IMR-90 (cell line): ENCODE measurements at regions not wholly inside any gene's neighbourhood (a gene's known extent, or its start where the extent isn't known, plus 50 kb on each side); places are given as distances from the start of the nearest gene placed in this dataset.

Experiments
- ATAC-seq: fragments of 200-7000 bp; cut with Tn5 transposase; 2 replicates; pipeline ENCODE4 v1.9.1; 2020; ENCODE audit warnings: low read depth, mild to moderate bottlenecking, moderate library complexity
- BruUV-seq: library from RNA; stranded (reverse); fragments of 400-500 nt; replicated peaks from 2 replicates; lab custom pipeline; 2021; lab: Mats Ljungman, UMichigan
- CTCF ChIA-PET: fragments of 300-600 bp; formaldehyde crosslinking; extraction: SDS; loops from one replicate; lab custom pipeline; 2021; ENCODE audit warnings: antibody characterized with exemption; lab: Yijun Ruan, JAX
- POLR2A ChIA-PET: fragments of 300-600 bp; sonication (Branson Sonifier 250); formaldehyde crosslinking; loops from one replicate; lab custom pipeline; 2022; ENCODE audit warnings: antibody characterized with exemption; ENCODE audit not compliant: unreplicated experiment; lab: Charles Lee
- DNase-seq: peaks from one replicate; pipeline ENCODE4 v3.0.0; 2013
- H2AFZ ChIP-seq: replicated peaks from 2 replicates; pipeline ENCODE3; 2013; ENCODE audit warnings: low read length, mild to moderate bottlenecking; ENCODE audit not compliant: poor library complexity
- H2AK5ac ChIP-seq: 2 replicates; pipeline ENCODE4 v1.6.1; 2013; ENCODE audit warnings: low read depth, low read length, inconsistent platforms
- H2AK9ac ChIP-seq: replicated peaks from 2 replicates; pipeline ENCODE3; 2013; ENCODE audit warnings: mild to moderate bottlenecking, low read depth, low read length, moderate library complexity; ENCODE audit not compliant: poor library complexity
- H2BK120ac ChIP-seq: 2 replicates; pipeline ENCODE4 v1.6.1; 2013; ENCODE audit warnings: low read depth, low read length, inconsistent platforms
- H2BK15ac ChIP-seq: 3 replicates; pipeline ENCODE4 v1.6.1; 2013; ENCODE audit warnings: low read depth, low read length, inconsistent platforms
- H2BK20ac ChIP-seq: 2 replicates; pipeline ENCODE4 v1.6.1; 2013; ENCODE audit warnings: low read depth, mild to moderate bottlenecking, inconsistent platforms, low read length, moderate library complexity
- H2BK5ac ChIP-seq: 2 replicates; pipeline ENCODE4 v1.6.1; 2013; ENCODE audit warnings: mild to moderate bottlenecking, low read depth, low read length, inconsistent platforms; ENCODE audit not compliant: poor library complexity, severe bottlenecking
- H3K14ac ChIP-seq: replicated peaks from 2 replicates; pipeline ENCODE4 v1.6.1; 2013; ENCODE audit warnings: low read depth, low read length, inconsistent platforms
- H3K18ac ChIP-seq: 2 replicates; pipeline ENCODE4 v1.6.1; 2013; ENCODE audit warnings: low read depth, low read length, control low read depth
- H3K23ac ChIP-seq: 2 replicates; pipeline ENCODE4 v1.6.1; 2013; ENCODE audit warnings: low read depth, low read length, inconsistent platforms
- H3K27ac ChIP-seq: 2 replicates; pipeline ENCODE4 v1.5.1; 2013; ENCODE audit warnings: mild to moderate bottlenecking, control low read depth, low read length; ENCODE audit not compliant: insufficient read depth
- H3K27me3 ChIP-seq: 2 replicates; pipeline ENCODE4 v1.6.1; 2013; ENCODE audit warnings: low read length; ENCODE audit not compliant: control insufficient read depth, insufficient read depth
- H3K36me3 ChIP-seq: 2 replicates; pipeline ENCODE4 v1.6.1; 2013; ENCODE audit warnings: low read length, mixed read lengths; ENCODE audit not compliant: control insufficient read depth, insufficient read depth
- H3K4ac ChIP-seq: 2 replicates; pipeline ENCODE4 v1.6.1; 2013; ENCODE audit warnings: low read depth, low read length, inconsistent platforms
- H3K4me1 ChIP-seq: 2 replicates; pipeline ENCODE4 v1.6.1; 2013; ENCODE audit warnings: low read length, mixed read lengths; ENCODE audit not compliant: control insufficient read depth, insufficient read depth
- H3K4me2 ChIP-seq: 2 replicates; pipeline ENCODE4 v1.6.1; 2013; ENCODE audit warnings: low read depth, mild to moderate bottlenecking, control low read depth, low read length, moderate library complexity
- H3K4me3 ChIP-seq: 2 replicates; pipeline ENCODE4 v1.5.1; 2013; ENCODE audit warnings: low read depth, mild to moderate bottlenecking, control low read depth, low read length, moderate library complexity; ENCODE audit not compliant: insufficient read depth
- H3K56ac ChIP-seq: 2 replicates; pipeline ENCODE4 v1.6.1; 2013; ENCODE audit warnings: low read length, inconsistent platforms; ENCODE audit not compliant: insufficient read depth; ENCODE audit errors: extremely low read depth
- H3K79me1 ChIP-seq, 2 experiments: 2 replicates each; pipeline ENCODE4 v1.6.1; 2013; ENCODE audit warnings: low read length in 2 of 2, inconsistent platforms in 1 of 2, low read depth in 1 of 2
- H3K9ac ChIP-seq: 2 replicates; pipeline ENCODE4 v1.6.1; 2013; ENCODE audit warnings: low read depth, low read length, control low read depth
- H3K9me1 ChIP-seq: 2 replicates; pipeline ENCODE4 v1.6.1; 2013; ENCODE audit warnings: low read length, inconsistent platforms; ENCODE audit not compliant: insufficient read depth
- H3K9me3 ChIP-seq: 2 replicates; pipeline ENCODE4 v1.6.1; 2013; ENCODE audit warnings: low read length; ENCODE audit not compliant: control insufficient read depth, insufficient read depth
- H4K20me1 ChIP-seq: 2 replicates; pipeline ENCODE4 v1.6.1; 2013; ENCODE audit warnings: low read length, inconsistent platforms; ENCODE audit not compliant: insufficient read depth
- H4K5ac ChIP-seq: 2 replicates; pipeline ENCODE4 v1.6.1; 2013; ENCODE audit warnings: mild to moderate bottlenecking, low read depth, low read length, control low read depth
- H4K8ac ChIP-seq, 2 experiments: 2 replicates each; pipeline ENCODE4 v1.6.1; 2013; ENCODE audit warnings: low read depth in 2 of 2, low read length in 2 of 2, control low read depth in 1 of 2, inconsistent platforms in 1 of 2
- H4K91ac ChIP-seq: 2 replicates; pipeline ENCODE4 v1.6.1; 2013; ENCODE audit warnings: low read depth, low read length, inconsistent platforms; ENCODE audit not compliant: insufficient read depth
- NFE2L2 ChIP-seq: fragments of 150-350 bp; IDR thresholded peaks from 2 replicates; pipeline ENCODE4 v1.6.1; 2016; ENCODE audit warnings: low read depth, mild to moderate bottlenecking, low read length
- POLR2A ChIP-seq: IDR thresholded peaks from 2 replicates; pipeline ENCODE4 v1.6.1; 2012; ENCODE audit warnings: mild to moderate bottlenecking, low read depth, low read length
- RAD21 ChIP-seq: IDR thresholded peaks from 2 replicates; pipeline ENCODE4 v1.6.1; 2012; ENCODE audit warnings: low read length, improper control_type of control experiment
- RCOR1 ChIP-seq: IDR thresholded peaks from 2 replicates; pipeline ENCODE4 v1.6.1; 2012; ENCODE audit warnings: mild to moderate bottlenecking, low read length, improper control_type of control experiment; ENCODE audit not compliant: insufficient replicate concordance
- SMC3 ChIP-seq: fragments of 150-350 bp; IDR thresholded peaks from 2 replicates; pipeline ENCODE4 v1.6.1; 2016; ENCODE audit warnings: low read depth, mild to moderate bottlenecking, antibody characterized with exemption, low read length, moderate library complexity
- WGBS, 2 experiments: methylation state at CpG; one replicate each; pipeline versions ENCODE4 v1.1.5 to v1.1.7; 2013; ENCODE audit warnings: missing lambda C conversion rate in 2 of 2; ENCODE audit not compliant: insufficient read length in 1 of 2; ENCODE audit errors: extremely low coverage in 2 of 2; 5-methylcytosine and 5-hydroxymethylcytosine counted together
- dilution Hi-C: fragments of 300-500 bp; cut with HindIII; formaldehyde crosslinking; loops from one replicate; pipeline ENCODE4 v1.14.3; 2018; ENCODE audit warnings: low sequenced_read_pairs; ENCODE audit not compliant: unreplicated experiment
- in situ Hi-C: fragments of 300-500 bp; cut with MboI; formaldehyde crosslinking; loops from 3 replicates; pipeline ENCODE4 v1.14.3; 2019; ENCODE audit warnings: low sequenced_read_pairs, inconsistent platforms, mixed read lengths
- intact Hi-C: fragments of 100-400 bp; cut with micrococcal nuclease; formaldehyde crosslinking; loops from 2 replicates; pipeline ENCODE4 v1.10.0; 2022
- TF ChIP-seq, protein P1 (sequence below): fragments of 150-350 bp; IDR thresholded peaks from 2 replicates; pipeline ENCODE4 v1.6.1; 2017; ENCODE audit warnings: mild to moderate bottlenecking, antibody characterized with exemption, low read length, low read depth
- TF ChIP-seq, protein P2 (sequence below): conservative IDR thresholded peaks from 2 replicates; pipeline ENCODE4 v1.5.1; 2012; ENCODE audit warnings: mild to moderate bottlenecking, low read depth, low read length, improper control_type of control experiment

DNA sequence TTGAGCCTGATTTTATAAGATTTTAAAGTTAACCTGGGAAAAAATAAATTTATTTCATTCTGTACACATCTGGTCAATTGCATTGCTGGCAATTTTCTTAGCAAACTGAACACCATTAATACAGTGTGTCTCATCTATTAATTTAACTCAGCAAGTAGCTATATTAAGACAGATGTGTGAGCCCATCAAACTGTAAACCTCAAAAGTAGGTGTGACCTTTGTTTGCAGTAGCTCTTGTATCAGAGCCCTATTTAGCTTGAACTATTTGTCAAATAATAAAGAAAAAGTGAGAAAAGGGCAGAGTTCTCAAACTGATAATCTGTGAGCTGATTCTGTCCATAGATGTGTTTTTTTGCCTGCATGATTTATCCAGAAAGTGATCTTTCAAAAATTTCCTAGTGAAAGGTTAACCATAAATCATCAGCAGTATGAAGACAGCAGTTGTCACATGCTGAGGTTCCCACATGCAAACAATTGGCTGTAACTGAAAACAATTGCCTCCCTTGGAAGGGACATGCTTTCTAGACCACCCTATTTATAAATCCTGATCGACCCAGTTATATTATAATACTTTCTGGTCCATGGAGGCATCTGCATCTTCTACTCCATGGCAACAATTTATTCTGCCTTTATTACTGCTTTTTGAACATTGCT is 646.5 kb downstream of the NSUN3 start:
- no peak overlapping the region for H2BK5ac ChIP-seq
- H3K9ac ChIP-seq, result no peak overlapping the region
- H2BK120ac ChIP-seq, result no peak overlapping the region
- H4K5ac ChIP-seq, result no peak overlapping the region
- H3K4ac ChIP-seq, result no peak overlapping the region
- ChIA-PET POLR2A (no interaction called here), CTCF (no interaction called here)
- no CpG with 5 or more reads among the region's 1 CpG for WGBS, 2 experiments
- H3K23ac ChIP-seq, result no peak overlapping the region
- no peaks in the 10 kb centered on the region for H3K4me1 ChIP-seq
- H3K18ac ChIP-seq, result no peak overlapping the region
- H3K4me2 ChIP-seq, result no peak overlapping the region
- ATAC-seq (no peak), DNase-seq (no peak)
- H3K9me3 ChIP-seq, result 0 out of 2 replicates have a peak, but pooled peaks cover 3% of the 10 kb centered on the region
- no peak overlapping the region for H2AK9ac ChIP-seq
- in situ Hi-C loops, result no loop called here
- no peaks in the 10 kb centered on the region for H3K36me3 ChIP-seq
- H4K20me1 ChIP-seq, result no peaks in the 10 kb centered on the region
- TF ChIP-seq SMC3, result no peak
- TF ChIP-seq, protein P1, sequence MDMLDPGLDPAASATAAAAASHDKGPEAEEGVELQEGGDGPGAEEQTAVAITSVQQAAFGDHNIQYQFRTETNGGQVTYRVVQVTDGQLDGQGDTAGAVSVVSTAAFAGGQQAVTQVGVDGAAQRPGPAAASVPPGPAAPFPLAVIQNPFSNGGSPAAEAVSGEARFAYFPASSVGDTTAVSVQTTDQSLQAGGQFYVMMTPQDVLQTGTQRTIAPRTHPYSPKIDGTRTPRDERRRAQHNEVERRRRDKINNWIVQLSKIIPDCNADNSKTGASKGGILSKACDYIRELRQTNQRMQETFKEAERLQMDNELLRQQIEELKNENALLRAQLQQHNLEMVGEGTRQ, result no peak
- TF ChIP-seq RCOR1, result no peak
- no peak for TF ChIP-seq RAD21
- TF ChIP-seq POLR2A, result no peak
- no peak for TF ChIP-seq NFE2L2
- TF ChIP-seq, protein P2, sequence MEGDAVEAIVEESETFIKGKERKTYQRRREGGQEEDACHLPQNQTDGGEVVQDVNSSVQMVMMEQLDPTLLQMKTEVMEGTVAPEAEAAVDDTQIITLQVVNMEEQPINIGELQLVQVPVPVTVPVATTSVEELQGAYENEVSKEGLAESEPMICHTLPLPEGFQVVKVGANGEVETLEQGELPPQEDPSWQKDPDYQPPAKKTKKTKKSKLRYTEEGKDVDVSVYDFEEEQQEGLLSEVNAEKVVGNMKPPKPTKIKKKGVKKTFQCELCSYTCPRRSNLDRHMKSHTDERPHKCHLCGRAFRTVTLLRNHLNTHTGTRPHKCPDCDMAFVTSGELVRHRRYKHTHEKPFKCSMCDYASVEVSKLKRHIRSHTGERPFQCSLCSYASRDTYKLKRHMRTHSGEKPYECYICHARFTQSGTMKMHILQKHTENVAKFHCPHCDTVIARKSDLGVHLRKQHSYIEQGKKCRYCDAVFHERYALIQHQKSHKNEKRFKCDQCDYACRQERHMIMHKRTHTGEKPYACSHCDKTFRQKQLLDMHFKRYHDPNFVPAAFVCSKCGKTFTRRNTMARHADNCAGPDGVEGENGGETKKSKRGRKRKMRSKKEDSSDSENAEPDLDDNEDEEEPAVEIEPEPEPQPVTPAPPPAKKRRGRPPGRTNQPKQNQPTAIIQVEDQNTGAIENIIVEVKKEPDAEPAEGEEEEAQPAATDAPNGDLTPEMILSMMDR, result no peak
- H2BK20ac ChIP-seq, result no peak overlapping the region
- H2AFZ ChIP-seq, result no peak overlapping the region
- dilution Hi-C loops, result no loop called here
- H3K27ac ChIP-seq, result no peak overlapping the region
- intact Hi-C loops, result no loop called here
- no peak overlapping the region for H4K91ac ChIP-seq
- H4K8ac ChIP-seq, result no peak overlapping the region
- no TSS peak for BruUV-seq
- H3K9me1 ChIP-seq, result no peaks in the 10 kb centered on the region
- no peak overlapping the region for H2BK15ac ChIP-seq
- H3K79me1 ChIP-seq, result no peaks in the 10 kb centered on the region
- H3K56ac ChIP-seq, result no peak overlapping the region
- H3K4me3 ChIP-seq, result no peak overlapping the region
- H2AK5ac ChIP-seq, result no peak overlapping the region
- no peak overlapping the region for H3K14ac ChIP-seq
- no peaks in the 10 kb centered on the region for H3K27me3 ChIP-seq
